Lower leg skin (tissue), 4 donors: ENCODE measurements at regions not wholly inside any gene's neighbourhood (a gene's known extent, or its start where the extent isn't known, plus 50 kb on each side); places are given as distances from the start of the nearest gene placed in this dataset.

Experiments used
- DNase-seq, 2 donors: peaks; one replicate each; pipeline ENCODE4 v3.0.0-alpha.2; 2019; ENCODE audit warnings: low spot score in 2 of 2
- H3K4me3 ChIP-seq: fragments of 200-600 bp; sonication (generic); 2 replicates; pipeline ENCODE4 v1.5.1; 2017; ENCODE audit warnings: mild to moderate bottlenecking, low read depth; ENCODE audit not compliant: poor library complexity, severe bottlenecking
- POLR2A ChIP-seq, 2 donors: fragments of 450-650 bp; IDR thresholded peaks; one replicate each; pipeline ENCODE4 v1.6.1; 2016 to 2017; ENCODE audit warnings: antibody characterized with exemption in 2 of 2, mild to moderate bottlenecking in 1 of 2, moderate library complexity in 1 of 2
- WGBS, 2 donors: methylation state at CpG; one replicate each; pipeline ENCODE4 v1.1.5; 2018; 5-methylcytosine and 5-hydroxymethylcytosine counted together
- intact Hi-C: fragments of 100-400 bp; cut with DNase I; formaldehyde crosslinking; loops from one replicate; pipeline ENCODE4 v1.15.0; 2023; ENCODE audit warnings: low total_unique reads
- TF ChIP-seq, protein P1 (sequence below), 3 donors: fragments of 450-650 bp; IDR thresholded peaks; one replicate each; pipeline ENCODE4 v1.5.1; 2016; ENCODE audit warnings: antibody characterized with exemption in 3 of 3, mild to moderate bottlenecking in 3 of 3, moderate library complexity in 2 of 3

- WGBS, 2 donors = 66 to 94% methylated on average over 5 to 10 of the region's 10 CpGs
- intact Hi-C loops = no loop called here
- H3K4me3 ChIP-seq = no peak overlapping the region
- TF ChIP-seq, protein P1, sequence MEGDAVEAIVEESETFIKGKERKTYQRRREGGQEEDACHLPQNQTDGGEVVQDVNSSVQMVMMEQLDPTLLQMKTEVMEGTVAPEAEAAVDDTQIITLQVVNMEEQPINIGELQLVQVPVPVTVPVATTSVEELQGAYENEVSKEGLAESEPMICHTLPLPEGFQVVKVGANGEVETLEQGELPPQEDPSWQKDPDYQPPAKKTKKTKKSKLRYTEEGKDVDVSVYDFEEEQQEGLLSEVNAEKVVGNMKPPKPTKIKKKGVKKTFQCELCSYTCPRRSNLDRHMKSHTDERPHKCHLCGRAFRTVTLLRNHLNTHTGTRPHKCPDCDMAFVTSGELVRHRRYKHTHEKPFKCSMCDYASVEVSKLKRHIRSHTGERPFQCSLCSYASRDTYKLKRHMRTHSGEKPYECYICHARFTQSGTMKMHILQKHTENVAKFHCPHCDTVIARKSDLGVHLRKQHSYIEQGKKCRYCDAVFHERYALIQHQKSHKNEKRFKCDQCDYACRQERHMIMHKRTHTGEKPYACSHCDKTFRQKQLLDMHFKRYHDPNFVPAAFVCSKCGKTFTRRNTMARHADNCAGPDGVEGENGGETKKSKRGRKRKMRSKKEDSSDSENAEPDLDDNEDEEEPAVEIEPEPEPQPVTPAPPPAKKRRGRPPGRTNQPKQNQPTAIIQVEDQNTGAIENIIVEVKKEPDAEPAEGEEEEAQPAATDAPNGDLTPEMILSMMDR (IDR thresholded peaks at IDR 0.05) = no peak
- TF ChIP-seq POLR2A (IDR thresholded peaks at IDR 0.05) = no peak
- DNase-seq = no peak
Measured at GRCh38 chrX:69104756-69105434, 60.4 kb downstream of the PJA1 start.

DNA sequence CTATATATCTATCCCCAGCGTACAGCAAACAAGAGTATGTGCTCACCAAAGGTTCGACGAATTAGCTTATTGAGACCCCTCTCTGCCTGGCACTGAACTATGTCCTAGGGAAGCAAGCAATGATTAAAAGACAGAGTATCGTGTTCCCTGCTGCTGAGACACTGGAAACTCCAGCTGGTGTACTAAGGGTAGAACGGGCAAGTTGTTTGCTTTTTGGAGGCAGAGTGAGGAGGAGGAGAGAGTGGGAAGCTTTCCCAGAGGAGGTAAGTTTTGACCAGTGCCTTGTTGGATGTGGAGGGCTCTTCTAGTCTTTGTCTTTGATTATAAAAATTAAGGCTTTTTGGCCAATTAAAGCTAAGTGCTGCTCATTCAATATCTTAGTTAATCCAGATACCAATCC, 61.7 kb downstream of the PJA1 start:
- no peak overlapping the region for H3K4me3 ChIP-seq
- no peak for DNase-seq
- intact Hi-C loops = no loop called here
- no peak for TF ChIP-seq POLR2A (IDR thresholded peaks at IDR 0.05)
- TF ChIP-seq, protein P1 (IDR thresholded peaks at IDR 0.05) = no peak
- WGBS, 2 donors = 87 to 91% methylated on average over 5 of the region's 5 CpGs

GRCh38 chrX:69102612-69103194, 62.5 kb downstream of the PJA1 start:
- DNase-seq = no peak
- intact Hi-C loops = no loop called here
- WGBS, 2 donors = 73 to 75% methylated on average over 5 of the region's 5 CpGs
- H3K4me3 ChIP-seq = no peak overlapping the region
- no peak for TF ChIP-seq POLR2A (IDR thresholded peaks at IDR 0.05)
- TF ChIP-seq, protein P1 (IDR thresholded peaks at IDR 0.05) = no peak

GRCh38 chrX:69101683-69102251, 63.5 kb downstream of the PJA1 start:
- no peak for TF ChIP-seq POLR2A (IDR thresholded peaks at IDR 0.05)
- TF ChIP-seq, protein P1 (IDR thresholded peaks at IDR 0.05) = no peak
- DNase-seq = no peak
- no peak overlapping the region for H3K4me3 ChIP-seq
- 68 to 70% methylated on average over 7 of the region's 7 CpGs for WGBS, 2 donors
- intact Hi-C loops = no loop called here

DNA sequence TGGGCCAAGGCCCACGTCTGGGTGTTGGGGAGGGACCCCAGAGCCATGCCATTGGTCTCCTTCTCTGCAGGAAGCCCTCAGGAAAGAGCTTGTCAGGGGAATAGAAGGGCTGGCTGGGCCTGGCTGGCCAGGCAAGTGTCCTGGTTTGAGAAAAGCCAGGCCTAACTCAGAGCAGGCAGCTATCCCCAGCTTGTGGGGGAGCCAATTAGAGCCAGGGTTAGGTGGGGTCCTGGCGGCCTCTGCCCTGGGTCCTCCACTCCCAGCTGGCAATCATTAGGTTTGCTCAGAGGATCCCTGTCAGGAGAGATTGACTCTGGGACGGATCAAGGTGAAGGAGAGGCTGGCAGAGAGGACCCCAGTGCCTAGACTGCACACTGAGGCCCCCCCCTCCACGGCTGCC, 64.8 kb downstream of the PJA1 start:
- H3K4me3 ChIP-seq = no peak overlapping the region
- no peak for TF ChIP-seq POLR2A (IDR thresholded peaks at IDR 0.05)
- TF ChIP-seq, protein P1 (IDR thresholded peaks at IDR 0.05) = no peak
- WGBS, 2 donors = 74 to 96% methylated on average over 3 to 4 of the region's 4 CpGs
- DNase-seq = no peak
- intact Hi-C loops = no loop called here
